H7 (cell line): ENCODE measurements at regions not wholly inside any gene's neighbourhood (a gene's known extent, or its start where the extent isn't known, plus 50 kb on each side); places are given as distances from the start of the nearest gene placed in this dataset.

Source experiments
- DNase-seq: peaks from one replicate; pipeline ENCODE4 v3.0.0; 2012
- H3K27me3 ChIP-seq: 2 replicates; pipeline ENCODE4 v1.6.0; 2011; ENCODE audit warnings: mild to moderate bottlenecking, low read length; ENCODE audit not compliant: control insufficient read depth, insufficient read depth
- H3K36me3 ChIP-seq: replicated peaks from 2 replicates; pipeline ENCODE4 v1.5.1; 2011; ENCODE audit warnings: low read length; ENCODE audit not compliant: control insufficient read depth, insufficient read depth
- H3K4me3 ChIP-seq: 2 replicates; pipeline ENCODE4 v1.5.1; 2011; ENCODE audit warnings: low read depth, mild to moderate bottlenecking, control low read depth, low read length, moderate library complexity; ENCODE audit not compliant: insufficient read depth

GRCh38 chr18:46301571-46301970 lies 197.4 kb downstream of the HAUS1 start:
- H3K36me3 ChIP-seq: no peaks in the 10 kb centered on the region
- H3K4me3 ChIP-seq: no peak overlapping the region
- DNase-seq: no peak
- H3K27me3 ChIP-seq: no peaks in the 10 kb centered on the region; the same call in 1 of the 2 replicates

- Histone ChIP-seq H3K27me3 (no peaks in the 10 kb centered on the region; the same call in 1 of the 2 replicates), H3K4me3 (no peak overlapping the region), H3K36me3 (no peaks in the 10 kb centered on the region)
- DNase-seq: no peak
These were observed 198.6 kb downstream of the HAUS1 start for GRCh38 chr18:46302528-46303485.

- no peak for DNase-seq
- H3K27me3 ChIP-seq: no peaks in the 10 kb centered on the region; the same call in 1 of the 2 replicates
- H3K4me3 ChIP-seq: no peak overlapping the region
- H3K36me3 ChIP-seq: no peaks in the 10 kb centered on the region
These were observed 206.1 kb downstream of the HAUS1 start for GRCh38 chr18:46310258-46310657.

- Histone ChIP-seq H3K27me3 (no peaks in the 10 kb centered on the region; the same call in 1 of the 2 replicates), H3K36me3 (no peaks in the 10 kb centered on the region), H3K4me3 (no peak overlapping the region)
- no peak for DNase-seq
These were observed 206.6 kb downstream of the HAUS1 start for GRCh38 chr18:46310675-46311345.

- DNase-seq: no peak
- Histone ChIP-seq H3K36me3 (no peaks in the 10 kb centered on the region), H3K27me3 (no peaks in the 10 kb centered on the region; the same call in 1 of the 2 replicates), H3K4me3 (no peak overlapping the region)
These were observed 207.3 kb downstream of the HAUS1 start for GRCh38 chr18:46311491-46311890.

GRCh38 chr18:46312221-46312620 lies 208.0 kb downstream of the HAUS1 start:
- H3K36me3 ChIP-seq: no peaks in the 10 kb centered on the region
- no peaks in the 10 kb centered on the region; the same call in 1 of the 2 replicates for H3K27me3 ChIP-seq
- no peak for DNase-seq
- H3K4me3 ChIP-seq: no peak overlapping the region

- no peak for DNase-seq
- Histone ChIP-seq H3K36me3 (no peaks in the 10 kb centered on the region), H3K4me3 (no peak overlapping the region), H3K27me3 (no peaks in the 10 kb centered on the region; the same call in 1 of the 2 replicates)
These were observed 209.3 kb downstream of the HAUS1 start for GRCh38 chr18:46313521-46313920.

GRCh38 chr18:46314011-46314410 lies 209.8 kb downstream of the HAUS1 start:
- no peak for DNase-seq
- no peak overlapping the region for H3K4me3 ChIP-seq
- H3K27me3 ChIP-seq: no peaks in the 10 kb centered on the region; the same call in 1 of the 2 replicates
- no peaks in the 10 kb centered on the region for H3K36me3 ChIP-seq

- no peaks in the 10 kb centered on the region for H3K36me3 ChIP-seq
- no peak for DNase-seq
- no peaks in the 10 kb centered on the region; the same call in 1 of the 2 replicates for H3K27me3 ChIP-seq
- H3K4me3 ChIP-seq: no peak overlapping the region
These were observed 211.0 kb downstream of the HAUS1 start for GRCh38 chr18:46315161-46315560.

GRCh38 chr18:46318356-46318755 lies 214.2 kb downstream of the HAUS1 start:
- no peaks in the 10 kb centered on the region for H3K36me3 ChIP-seq
- H3K4me3 ChIP-seq: no peak overlapping the region
- H3K27me3 ChIP-seq: no peaks in the 10 kb centered on the region
- no peak for DNase-seq

- no peak overlapping the region for H3K4me3 ChIP-seq
- no peak for DNase-seq
- no peaks in the 10 kb centered on the region for H3K27me3 ChIP-seq
- H3K36me3 ChIP-seq: no peaks in the 10 kb centered on the region
These were observed 215.6 kb downstream of the HAUS1 start for GRCh38 chr18:46319783-46320182.

- DNase-seq: no peak
- Histone ChIP-seq H3K36me3 (no peaks in the 10 kb centered on the region), H3K4me3 (no peak overlapping the region), H3K27me3 (no peaks in the 10 kb centered on the region)
These were observed 216.1 kb downstream of the HAUS1 start for GRCh38 chr18:46320297-46320696.

GRCh38 chr18:46320928-46321711 lies 216.9 kb downstream of the HAUS1 start:
- Histone ChIP-seq H3K36me3 (no peaks in the 10 kb centered on the region), H3K4me3 (no peak overlapping the region), H3K27me3 (no peaks in the 10 kb centered on the region)
- no peak for DNase-seq

- H3K36me3 ChIP-seq: no peaks in the 10 kb centered on the region
- peak; percentile 61 for DNase-seq
- no peak overlapping the region for H3K4me3 ChIP-seq
- no peaks in the 10 kb centered on the region for H3K27me3 ChIP-seq
These were observed 217.8 kb downstream of the HAUS1 start for GRCh38 chr18:46321955-46322354.
